OCI-LY3 (cell line): ENCODE measurements at regions not wholly inside any gene's neighbourhood (a gene's known extent, or its start where the extent isn't known, plus 50 kb on each side); places are given as distances from the start of the nearest gene placed in this dataset.

ENCODE experiments used
- CTCF ChIP-seq: fragments of 200-600, 300-600 bp; sonication (generic); IDR thresholded peaks from 2 replicates; pipeline ENCODE4 v1.5.1; 2014; ENCODE audit warnings: antibody characterized with exemption, low read length, low read depth
- EZH2phosphoT487 ChIP-seq: fragments of 200-600 bp; shearing (Covaris generic); IDR thresholded peaks from 2 replicates; pipeline ENCODE4 v1.6.1; 2018; ENCODE audit warnings: antibody characterized with exemption, mixed run types, low read depth

- TF ChIP-seq CTCF (no peak), EZH2phosphoT487 (no peak)
These were observed 244.4 kb downstream of the EDEM1 start for GRCh38 chr3:5431811-5432378.
